ENCODE measurements at regions not wholly inside any gene's neighbourhood (a gene's known extent, or its start where the extent isn't known, plus 50 kb on each side); places are given as distances from the start of the nearest gene placed in this dataset.

DNA sequence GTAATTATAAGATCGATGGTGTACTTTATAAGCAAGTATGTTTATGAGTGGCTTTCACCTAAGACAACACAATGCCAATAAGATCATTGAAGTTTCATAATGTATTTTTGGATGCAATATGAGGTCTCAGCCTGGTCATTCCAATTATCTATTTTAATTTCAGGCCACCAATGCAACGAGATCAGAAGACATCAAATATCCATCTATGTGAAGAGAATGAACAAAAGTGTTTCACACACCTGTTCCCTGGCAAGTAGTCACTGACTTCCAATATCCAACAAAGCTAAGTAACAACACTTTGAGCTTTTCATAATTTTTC is 53.6 kb upstream of the TMCO5A start:
- Histone ChIP-seq H3K27me3 (replicated peaks) (no peaks in the 10 kb centered on the region), H3K4me3 (no peak overlapping the region), H3K36me3 (no peaks in the 10 kb centered on the region), H3K4me1 (replicated peaks) (peaks cover 30% of the 10 kb centered on the region), H3K27ac (no peak overlapping the region), H3K9me3 (replicated peaks) (no peaks in the 10 kb centered on the region)
- no peak for DNase-seq (ENCODE audit: low read depth in 1 of 2, low spot score in 2 of 2)

DNA sequence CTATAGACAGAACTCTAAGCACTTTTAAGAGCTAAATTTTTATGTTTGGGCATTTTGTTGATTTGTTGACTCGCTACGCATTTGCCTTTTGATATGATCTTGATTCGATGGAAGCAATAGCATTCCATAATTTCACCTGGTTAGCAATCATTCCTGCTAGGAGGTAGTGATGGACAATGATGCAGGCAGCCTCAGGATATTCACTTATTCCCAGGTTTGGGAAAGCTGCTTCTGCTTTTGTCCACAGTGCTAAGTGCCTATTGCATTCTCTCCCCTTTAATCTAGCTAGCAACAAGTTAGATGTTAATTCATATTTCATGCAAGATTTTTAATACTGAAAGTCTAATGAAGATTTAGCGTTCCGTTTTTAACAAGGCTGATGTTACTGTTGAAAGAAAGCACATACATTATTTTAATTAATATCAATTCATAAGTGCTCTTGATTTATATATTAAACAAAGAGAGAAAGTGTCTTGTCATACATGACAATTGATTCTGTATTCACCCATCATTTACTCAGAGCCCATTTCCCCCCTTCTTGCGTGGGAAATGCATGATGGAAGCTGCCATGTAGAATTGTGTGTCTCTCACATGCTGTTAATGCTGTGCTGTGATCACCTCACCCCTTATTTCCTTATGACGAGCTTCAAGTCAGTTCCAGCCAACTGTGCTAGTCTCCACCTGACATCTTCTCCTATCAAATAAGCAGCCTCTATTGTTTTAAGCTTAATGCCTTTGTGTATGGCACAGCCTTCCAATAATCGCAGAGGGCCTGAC is 53.0 kb upstream of the TMCO5A start:
- H3K27me3 ChIP-seq (replicated peaks) = no peaks in the 10 kb centered on the region
- no peak overlapping the region for H3K4me3 ChIP-seq
- no peaks in the 10 kb centered on the region for H3K9me3 ChIP-seq (replicated peaks)
- no peak for DNase-seq (ENCODE audit: low read depth in 1 of 2, low spot score in 2 of 2)
- no peaks in the 10 kb centered on the region for H3K36me3 ChIP-seq
- peaks cover 30% of the 10 kb centered on the region for H3K4me1 ChIP-seq (replicated peaks)
- no peak overlapping the region for H3K27ac ChIP-seq

DNA sequence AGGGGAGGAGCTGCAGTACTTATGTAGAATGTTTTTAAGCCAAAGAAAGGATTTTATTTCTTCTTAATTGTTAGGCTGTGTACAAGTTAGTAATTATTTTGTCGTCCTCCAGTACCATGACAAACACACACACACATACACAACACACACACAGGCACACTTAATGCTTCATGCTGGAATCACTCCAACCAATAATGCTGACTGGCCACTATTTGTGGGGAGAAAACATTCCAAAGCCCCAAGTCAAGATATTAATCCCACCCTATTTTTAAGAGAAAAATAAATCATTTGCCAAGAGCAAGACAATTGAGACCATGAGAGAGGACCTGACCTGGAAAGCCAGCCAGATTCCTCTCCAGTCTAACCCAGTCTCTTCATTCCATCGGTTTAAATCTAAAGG is 51.8 kb upstream of the TMCO5A start:
- Histone ChIP-seq H3K4me3 (no peak overlapping the region), H3K36me3 (no peaks in the 10 kb centered on the region), H3K9me3 (replicated peaks) (no peaks in the 10 kb centered on the region), H3K27ac (no peak overlapping the region), H3K4me1 (replicated peaks) (peaks cover 27% of the 10 kb centered on the region), H3K27me3 (replicated peaks) (no peaks in the 10 kb centered on the region)
- DNase-seq (ENCODE audit: low read depth in 1 of 2, low spot score in 2 of 2) = no peak
